Dermis blood vessel endothelial cell (primary cell): ENCODE measurements at regions not wholly inside any gene's neighbourhood (a gene's known extent, or its start where the extent isn't known, plus 50 kb on each side); places are given as distances from the start of the nearest gene placed in this dataset.
"Not testable (repeated sequence)": the region's sequence is repeated elsewhere in the genome, so short reads cannot be mapped to it uniquely, and the experiment has no call there.

Experiments
- DNase-seq: peaks from one replicate; pipeline ENCODE4 v3.0.0; 2010

- DNase-seq = peak; percentile 64
Observed at GRCh38 chr10:128178302-128178958, 52.2 kb upstream of the MKI67 start.

GRCh38 chr10:128180843-128181242 is 54.6 kb upstream of the MKI67 start:
- DNase-seq = no peak

GRCh38 chr10:128185627-128186026 is 59.4 kb upstream of the MKI67 start:
- no peak for DNase-seq

- no peak for DNase-seq
Observed at GRCh38 chr10:128186959-128187787, 61.0 kb upstream of the MKI67 start.

GRCh38 chr10:128187788-128188185 is 61.6 kb upstream of the MKI67 start:
- DNase-seq = no peak

- DNase-seq = no peak
Observed at GRCh38 chr10:128189176-128189575, 63.0 kb upstream of the MKI67 start.

GRCh38 chr10:128191847-128192246 is 65.6 kb upstream of the MKI67 start:
- DNase-seq = no peak

- not testable (repeated sequence) for DNase-seq
Observed at GRCh38 chr10:128201826-128202225, 75.6 kb upstream of the MKI67 start.

- DNase-seq = no peak
Observed at GRCh38 chr10:128203028-128203427, 76.8 kb upstream of the MKI67 start.

- not testable (repeated sequence) for DNase-seq
Observed at GRCh38 chr10:128205591-128205990, 79.4 kb upstream of the MKI67 start.

- DNase-seq = no peak
Observed at GRCh38 chr10:128206676-128207075, 80.5 kb upstream of the MKI67 start.

GRCh38 chr10:128209862-128210214 is 83.6 kb upstream of the MKI67 start:
- no peak for DNase-seq

GRCh38 chr10:128210215-128211063 is 84.2 kb upstream of the MKI67 start:
- DNase-seq = peak; percentile 73

- DNase-seq = no peak
Observed at GRCh38 chr10:128211064-128211504, 84.9 kb upstream of the MKI67 start.

GRCh38 chr10:128211953-128212727 is 85.9 kb upstream of the MKI67 start:
- DNase-seq = peak; percentile 88

GRCh38 chr10:128213156-128213555 is 86.9 kb upstream of the MKI67 start:
- no peak for DNase-seq

- no peak for DNase-seq
Observed at GRCh38 chr10:128215733-128216132, 89.5 kb upstream of the MKI67 start.

- DNase-seq = no peak
Observed at GRCh38 chr10:128217136-128217535, 90.9 kb upstream of the MKI67 start.

- no peak for DNase-seq
Observed at GRCh38 chr10:128218161-128218560, 91.9 kb upstream of the MKI67 start.

- DNase-seq = no peak
Observed at GRCh38 chr10:128219295-128219694, 93.1 kb upstream of the MKI67 start.

- no peak for DNase-seq
Observed at GRCh38 chr10:128220021-128220420, 93.8 kb upstream of the MKI67 start.

- DNase-seq = peak; percentile 14
Observed at GRCh38 chr10:128221117-128221516, 94.9 kb upstream of the MKI67 start.
